HEK293 (cell line): ENCODE measurements at regions not wholly inside any gene's neighbourhood (a gene's known extent, or its start where the extent isn't known, plus 50 kb on each side); places are given as distances from the start of the nearest gene placed in this dataset.

Experiments used
- CTCF ChIA-PET: fragments of 350-600 bp; formaldehyde crosslinking; extraction: SDS; loops from one replicate; lab custom pipeline; 2021; ENCODE audit warnings: antibody characterized with exemption; lab: Yijun Ruan, JAX
- POLR2A ChIA-PET: fragments of 300-600 bp; formaldehyde crosslinking; extraction: SDS; loops from one replicate; lab custom pipeline; 2020; ENCODE audit warnings: antibody characterized with exemption, inconsistent platforms; lab: Yijun Ruan, JAX
- H3K27ac ChIP-seq: fragments of 200-500 bp; sonication (Bioruptor generic); 2 replicates; pipeline ENCODE4 v1.5.1; 2014; ENCODE audit warnings: low read depth, low read length, control low read depth, inconsistent platforms; ENCODE audit errors: extremely low read depth
- H3K36me3 ChIP-seq, 2 experiments: fragments of 200-500 bp in 1 of 2; sonication (Bioruptor generic) in 1 of 2; 1 replicate in 1 of 2; 2 replicates in 1 of 2; pipeline ENCODE4 v1.5.1; 2014 to 2017; ENCODE audit warnings: inconsistent platforms in 2 of 2, low read length in 2 of 2; ENCODE audit not compliant: control insufficient read depth in 2 of 2, insufficient read depth in 1 of 2
- H3K4me1 ChIP-seq: fragments of 200-500 bp; sonication (Bioruptor generic); 2 replicates; pipeline ENCODE4 v1.5.1; 2014; ENCODE audit warnings: mild to moderate bottlenecking, low read length, inconsistent platforms; ENCODE audit not compliant: control insufficient read depth, insufficient read depth
- H3K4me3 ChIP-seq: 2 replicates; pipeline ENCODE4 v1.5.1; 2011; ENCODE audit warnings: low read depth, mild to moderate bottlenecking, control low read depth, low read length, moderate library complexity
- H3K9me3 ChIP-seq: fragments of 200-500 bp; sonication (Bioruptor generic); 2 replicates; pipeline ENCODE4 v1.5.1; 2014; ENCODE audit warnings: low read depth, low read length, inconsistent platforms; ENCODE audit not compliant: control insufficient read depth, insufficient read depth
- SETDB1 ChIP-seq: IDR thresholded peaks from one replicate; pipeline ENCODE4 v1.6.1; 2017; ENCODE audit warnings: mild to moderate bottlenecking, low read length, moderate library complexity, mixed read lengths; ENCODE audit not compliant: insufficient read length
- YY2 ChIP-seq: fragments of 450-650 bp; formaldehyde crosslinking; IDR thresholded peaks from 2 replicates; pipeline ENCODE4 v1.5.1; 2016; ENCODE audit warnings: missing biosample characterization, missing genetic modification characterization
- ZNF350 ChIP-seq: fragments of 450-650 bp; formaldehyde crosslinking; IDR thresholded peaks from 2 replicates; pipeline ENCODE4 v1.5.0; 2017; ENCODE audit warnings: missing biosample characterization, mild to moderate bottlenecking, missing genetic modification characterization
- ZNF366 ChIP-seq: fragments of 450-650 bp; formaldehyde crosslinking; conservative IDR thresholded peaks from 2 replicates; pipeline ENCODE4 v1.5.1; 2016; ENCODE audit warnings: missing biosample characterization, missing genetic modification characterization
- ZNF394 ChIP-seq: fragments of 450-650 bp; formaldehyde crosslinking; IDR thresholded peaks from 2 replicates; pipeline ENCODE4 v1.5.1; 2016; ENCODE audit warnings: missing biosample characterization, missing genetic modification characterization, mild to moderate bottlenecking, moderate library complexity, borderline replicate concordance
- ZNF473 ChIP-seq: fragments of 450-650 bp; formaldehyde crosslinking; IDR thresholded peaks from 2 replicates; pipeline ENCODE4 v1.5.1; 2017; ENCODE audit warnings: missing biosample characterization, missing genetic modification characterization
- ZNF561 ChIP-seq: fragments of 450-650 bp; IDR thresholded peaks from 2 replicates; pipeline ENCODE4 v1.5.1; 2018; ENCODE audit warnings: missing biosample characterization, missing genetic modification characterization, borderline replicate concordance
- ZNF571 ChIP-seq: fragments of 450-650 bp; formaldehyde crosslinking; IDR thresholded peaks from 2 replicates; pipeline ENCODE4 v1.5.0; 2017; ENCODE audit warnings: missing biosample characterization, missing genetic modification characterization
- TF ChIP-seq, protein P1 (sequence below): fragments of 450-650 bp; formaldehyde crosslinking; IDR thresholded peaks from 2 replicates; pipeline ENCODE4 v1.5.0; 2017; ENCODE audit warnings: missing biosample characterization, missing genetic modification characterization, borderline replicate concordance
- TF ChIP-seq, protein P2 (sequence below): fragments of 450-650 bp; formaldehyde crosslinking; IDR thresholded peaks from 2 replicates; pipeline ENCODE4 v1.5.1; 2016; ENCODE audit warnings: missing biosample characterization, missing genetic modification characterization
- TF ChIP-seq, protein P3 (sequence below): fragments of 450-650 bp; formaldehyde crosslinking; IDR thresholded peaks from 2 replicates; pipeline ENCODE4 v1.5.1; 2016; ENCODE audit warnings: missing biosample characterization, missing genetic modification characterization
- TF ChIP-seq, protein P4 (sequence below): fragments of 450-650 bp; formaldehyde crosslinking; IDR thresholded peaks from 2 replicates; pipeline ENCODE4 v1.5.1; 2017; ENCODE audit warnings: missing biosample characterization, missing genetic modification characterization
- TF ChIP-seq, protein P5 (sequence below): fragments of 450-650 bp; formaldehyde crosslinking; IDR thresholded peaks from 2 replicates; pipeline ENCODE4 v1.5.1; 2016; ENCODE audit warnings: missing biosample characterization, missing genetic modification characterization, low read depth
- TF ChIP-seq, protein P6 (sequence below): fragments of 450-650 bp; formaldehyde crosslinking; IDR thresholded peaks from 2 replicates; pipeline ENCODE4 v1.5.1; 2016; ENCODE audit warnings: missing biosample characterization, missing genetic modification characterization

DNA sequence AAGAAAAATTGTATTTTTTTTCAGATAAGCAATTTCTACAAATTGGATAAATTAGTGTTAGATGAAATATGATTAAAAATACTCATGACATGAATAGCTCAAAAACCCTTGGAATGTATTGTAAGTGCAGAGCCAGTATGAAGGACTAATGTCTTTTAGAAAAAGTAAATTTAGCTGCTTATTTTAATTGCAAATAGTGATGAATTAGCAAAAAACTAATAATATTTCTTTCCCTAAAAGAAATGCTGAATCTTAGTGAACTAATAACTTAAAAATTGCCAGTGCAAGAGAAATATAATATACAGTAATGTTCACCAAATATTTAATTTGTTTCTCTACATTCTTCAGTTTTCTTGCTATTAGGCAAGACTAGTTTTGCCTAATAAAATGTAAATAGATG is 72.4 kb downstream of the RND3 start (continued):
- TF ChIP-seq, protein P1, sequence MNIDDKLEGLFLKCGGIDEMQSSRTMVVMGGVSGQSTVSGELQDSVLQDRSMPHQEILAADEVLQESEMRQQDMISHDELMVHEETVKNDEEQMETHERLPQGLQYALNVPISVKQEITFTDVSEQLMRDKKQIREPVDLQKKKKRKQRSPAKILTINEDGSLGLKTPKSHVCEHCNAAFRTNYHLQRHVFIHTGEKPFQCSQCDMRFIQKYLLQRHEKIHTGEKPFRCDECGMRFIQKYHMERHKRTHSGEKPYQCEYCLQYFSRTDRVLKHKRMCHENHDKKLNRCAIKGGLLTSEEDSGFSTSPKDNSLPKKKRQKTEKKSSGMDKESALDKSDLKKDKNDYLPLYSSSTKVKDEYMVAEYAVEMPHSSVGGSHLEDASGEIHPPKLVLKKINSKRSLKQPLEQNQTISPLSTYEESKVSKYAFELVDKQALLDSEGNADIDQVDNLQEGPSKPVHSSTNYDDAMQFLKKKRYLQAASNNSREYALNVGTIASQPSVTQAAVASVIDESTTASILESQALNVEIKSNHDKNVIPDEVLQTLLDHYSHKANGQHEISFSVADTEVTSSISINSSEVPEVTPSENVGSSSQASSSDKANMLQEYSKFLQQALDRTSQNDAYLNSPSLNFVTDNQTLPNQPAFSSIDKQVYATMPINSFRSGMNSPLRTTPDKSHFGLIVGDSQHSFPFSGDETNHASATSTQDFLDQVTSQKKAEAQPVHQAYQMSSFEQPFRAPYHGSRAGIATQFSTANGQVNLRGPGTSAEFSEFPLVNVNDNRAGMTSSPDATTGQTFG (tag by site-specific recombination): no peak
- TF ChIP-seq, all 188 proteins: peak for 0

DNA sequence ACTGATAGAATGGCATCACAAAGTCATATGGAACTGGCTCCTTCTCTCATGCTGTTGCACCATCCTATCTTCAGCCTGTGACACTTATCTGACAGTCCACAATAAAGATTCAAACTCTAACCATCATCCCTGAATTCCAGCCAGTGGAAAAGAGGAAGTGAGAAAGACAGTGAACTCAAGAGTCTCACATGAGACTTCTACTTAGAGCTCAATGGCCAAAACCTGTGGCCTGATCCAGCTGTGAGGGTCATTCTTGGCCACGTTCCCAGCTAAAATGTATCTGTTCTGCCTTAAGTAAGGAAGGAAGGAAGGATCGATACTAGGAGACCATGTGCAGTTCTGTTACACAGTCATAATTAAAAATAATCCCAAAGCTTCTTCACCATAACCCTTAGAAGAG is 73.6 kb downstream of the RND3 start:
- CTCF ChIA-PET: interaction anchor here (1.1 kb wide), 1 partner anchor 13 kb away, joined by 4 read pairs; no protein-coding TSS in a partner anchor
- Histone ChIP-seq H3K9me3 (no peaks in the 10 kb centered on the region), H3K27ac (no peak overlapping the region), H3K4me1 (no peaks in the 10 kb centered on the region), H3K36me3 (no peaks in the 10 kb centered on the region), H3K4me3 (no peak overlapping the region)
- TF ChIP-seq, protein P2, sequence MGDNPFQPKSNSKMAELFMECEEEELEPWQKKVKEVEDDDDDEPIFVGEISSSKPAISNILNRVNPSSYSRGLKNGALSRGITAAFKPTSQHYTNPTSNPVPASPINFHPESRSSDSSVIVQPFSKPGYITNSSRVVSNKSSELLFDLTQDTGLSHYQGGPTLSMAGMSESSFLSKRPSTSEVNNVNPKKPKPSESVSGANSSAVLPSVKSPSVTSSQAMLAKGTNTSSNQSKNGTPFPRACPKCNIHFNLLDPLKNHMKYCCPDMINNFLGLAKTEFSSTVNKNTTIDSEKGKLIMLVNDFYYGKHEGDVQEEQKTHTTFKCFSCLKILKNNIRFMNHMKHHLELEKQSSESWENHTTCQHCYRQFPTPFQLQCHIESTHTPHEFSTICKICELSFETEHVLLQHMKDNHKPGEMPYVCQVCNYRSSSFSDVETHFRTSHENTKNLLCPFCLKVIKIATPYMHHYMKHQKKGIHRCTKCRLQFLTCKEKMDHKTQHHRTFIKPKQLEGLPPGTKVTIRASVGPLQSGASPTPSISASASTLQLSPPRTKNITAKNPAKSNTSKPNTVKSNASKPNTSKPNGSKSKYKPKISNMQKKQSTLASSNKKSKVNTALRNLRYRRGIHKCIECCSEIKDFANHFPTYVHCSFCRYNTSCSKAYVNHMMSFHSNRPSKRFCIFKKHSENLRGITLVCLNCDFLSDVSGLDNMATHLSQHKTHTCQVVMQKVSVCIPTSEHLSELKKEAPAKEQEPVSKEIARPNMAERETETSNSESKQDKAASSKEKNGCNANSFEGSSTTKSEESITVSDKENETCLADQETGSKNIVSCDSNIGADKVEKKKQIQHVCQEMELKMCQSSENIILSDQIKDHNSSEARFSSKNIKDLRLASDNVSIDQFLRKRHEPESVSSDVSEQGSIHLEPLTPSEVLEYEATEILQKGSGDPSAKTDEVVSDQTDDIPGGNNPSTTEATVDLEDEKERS: no peak
- TF ChIP-seq, protein P3, sequence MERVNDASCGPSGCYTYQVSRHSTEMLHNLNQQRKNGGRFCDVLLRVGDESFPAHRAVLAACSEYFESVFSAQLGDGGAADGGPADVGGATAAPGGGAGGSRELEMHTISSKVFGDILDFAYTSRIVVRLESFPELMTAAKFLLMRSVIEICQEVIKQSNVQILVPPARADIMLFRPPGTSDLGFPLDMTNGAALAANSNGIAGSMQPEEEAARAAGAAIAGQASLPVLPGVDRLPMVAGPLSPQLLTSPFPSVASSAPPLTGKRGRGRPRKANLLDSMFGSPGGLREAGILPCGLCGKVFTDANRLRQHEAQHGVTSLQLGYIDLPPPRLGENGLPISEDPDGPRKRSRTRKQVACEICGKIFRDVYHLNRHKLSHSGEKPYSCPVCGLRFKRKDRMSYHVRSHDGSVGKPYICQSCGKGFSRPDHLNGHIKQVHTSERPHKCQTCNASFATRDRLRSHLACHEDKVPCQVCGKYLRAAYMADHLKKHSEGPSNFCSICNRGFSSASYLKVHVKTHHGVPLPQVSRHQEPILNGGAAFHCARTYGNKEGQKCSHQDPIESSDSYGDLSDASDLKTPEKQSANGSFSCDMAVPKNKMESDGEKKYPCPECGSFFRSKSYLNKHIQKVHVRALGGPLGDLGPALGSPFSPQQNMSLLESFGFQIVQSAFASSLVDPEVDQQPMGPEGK (tag by site-specific recombination): no peak
- TF ChIP-seq, protein P4, sequence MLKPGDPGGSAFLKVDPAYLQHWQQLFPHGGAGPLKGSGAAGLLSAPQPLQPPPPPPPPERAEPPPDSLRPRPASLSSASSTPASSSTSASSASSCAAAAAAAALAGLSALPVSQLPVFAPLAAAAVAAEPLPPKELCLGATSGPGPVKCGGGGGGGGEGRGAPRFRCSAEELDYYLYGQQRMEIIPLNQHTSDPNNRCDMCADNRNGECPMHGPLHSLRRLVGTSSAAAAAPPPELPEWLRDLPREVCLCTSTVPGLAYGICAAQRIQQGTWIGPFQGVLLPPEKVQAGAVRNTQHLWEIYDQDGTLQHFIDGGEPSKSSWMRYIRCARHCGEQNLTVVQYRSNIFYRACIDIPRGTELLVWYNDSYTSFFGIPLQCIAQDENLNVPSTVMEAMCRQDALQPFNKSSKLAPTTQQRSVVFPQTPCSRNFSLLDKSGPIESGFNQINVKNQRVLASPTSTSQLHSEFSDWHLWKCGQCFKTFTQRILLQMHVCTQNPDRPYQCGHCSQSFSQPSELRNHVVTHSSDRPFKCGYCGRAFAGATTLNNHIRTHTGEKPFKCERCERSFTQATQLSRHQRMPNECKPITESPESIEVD (tag by site-specific recombination): no peak
- no peak for TF ChIP-seq ZNF366
- TF ChIP-seq ZNF571 (tag by site-specific recombination): no peak
- TF ChIP-seq, protein P5, sequence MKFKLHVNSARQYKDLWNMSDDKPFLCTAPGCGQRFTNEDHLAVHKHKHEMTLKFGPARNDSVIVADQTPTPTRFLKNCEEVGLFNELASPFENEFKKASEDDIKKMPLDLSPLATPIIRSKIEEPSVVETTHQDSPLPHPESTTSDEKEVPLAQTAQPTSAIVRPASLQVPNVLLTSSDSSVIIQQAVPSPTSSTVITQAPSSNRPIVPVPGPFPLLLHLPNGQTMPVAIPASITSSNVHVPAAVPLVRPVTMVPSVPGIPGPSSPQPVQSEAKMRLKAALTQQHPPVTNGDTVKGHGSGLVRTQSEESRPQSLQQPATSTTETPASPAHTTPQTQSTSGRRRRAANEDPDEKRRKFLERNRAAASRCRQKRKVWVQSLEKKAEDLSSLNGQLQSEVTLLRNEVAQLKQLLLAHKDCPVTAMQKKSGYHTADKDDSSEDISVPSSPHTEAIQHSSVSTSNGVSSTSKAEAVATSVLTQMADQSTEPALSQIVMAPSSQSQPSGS: no peak
- TF ChIP-seq ZNF473: no peak
- TF ChIP-seq YY2 (tag by site-specific recombination): no peak
- TF ChIP-seq ZNF561: no peak
- POLR2A ChIA-PET: no interaction called here

DNA sequence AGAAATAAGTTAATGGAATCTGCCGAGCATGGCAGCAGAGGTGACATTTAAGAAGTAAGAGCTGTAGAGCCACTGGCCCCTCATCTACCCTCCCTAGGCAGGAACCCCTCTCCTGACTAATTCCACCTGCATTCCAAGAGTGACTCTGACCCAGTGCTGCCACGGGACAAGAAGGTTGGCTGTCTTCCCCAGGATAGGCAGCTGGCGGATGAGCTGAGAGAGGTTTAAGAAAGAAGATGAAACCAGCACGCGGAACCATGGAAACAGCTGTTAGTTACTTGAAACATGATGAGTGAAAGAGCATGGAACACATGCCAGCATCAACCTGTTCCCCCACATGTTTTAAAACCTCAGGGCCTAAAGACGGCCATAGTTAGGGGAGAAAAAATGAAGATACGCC is 74.1 kb downstream of the RND3 start:
- Histone ChIP-seq H3K36me3 (no peaks in the 10 kb centered on the region), H3K27ac (no peak overlapping the region), H3K9me3 (no peaks in the 10 kb centered on the region), H3K4me1 (no peaks in the 10 kb centered on the region), H3K4me3 (no peak overlapping the region)
- POLR2A ChIA-PET: no interaction called here
- no peak for TF ChIP-seq ZNF350 (tag by site-specific recombination)
- no peak for TF ChIP-seq SETDB1
- no peak for TF ChIP-seq ZNF394 (tag by site-specific recombination)
- TF ChIP-seq, protein P6, sequence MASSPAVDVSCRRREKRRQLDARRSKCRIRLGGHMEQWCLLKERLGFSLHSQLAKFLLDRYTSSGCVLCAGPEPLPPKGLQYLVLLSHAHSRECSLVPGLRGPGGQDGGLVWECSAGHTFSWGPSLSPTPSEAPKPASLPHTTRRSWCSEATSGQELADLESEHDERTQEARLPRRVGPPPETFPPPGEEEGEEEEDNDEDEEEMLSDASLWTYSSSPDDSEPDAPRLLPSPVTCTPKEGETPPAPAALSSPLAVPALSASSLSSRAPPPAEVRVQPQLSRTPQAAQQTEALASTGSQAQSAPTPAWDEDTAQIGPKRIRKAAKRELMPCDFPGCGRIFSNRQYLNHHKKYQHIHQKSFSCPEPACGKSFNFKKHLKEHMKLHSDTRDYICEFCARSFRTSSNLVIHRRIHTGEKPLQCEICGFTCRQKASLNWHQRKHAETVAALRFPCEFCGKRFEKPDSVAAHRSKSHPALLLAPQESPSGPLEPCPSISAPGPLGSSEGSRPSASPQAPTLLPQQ (tag by site-specific recombination): no peak
- CTCF ChIA-PET: no interaction called here
